GM18861 (cell line): ENCODE measurements at regions not wholly inside any gene's neighbourhood (a gene's known extent, or its start where the extent isn't known, plus 50 kb on each side); places are given as distances from the start of the nearest gene placed in this dataset.
"Not testable (repeated sequence)": the region's sequence is repeated elsewhere in the genome, so short reads cannot be mapped to it uniquely, and the experiment has no call there.

ENCODE experiments used
- ATAC-seq: cut with Tn5 transposase; IDR thresholded peaks from one replicate; pipeline ENCODE4 v1.9.1; 2021; ENCODE audit not compliant: unreplicated experiment

DNA sequence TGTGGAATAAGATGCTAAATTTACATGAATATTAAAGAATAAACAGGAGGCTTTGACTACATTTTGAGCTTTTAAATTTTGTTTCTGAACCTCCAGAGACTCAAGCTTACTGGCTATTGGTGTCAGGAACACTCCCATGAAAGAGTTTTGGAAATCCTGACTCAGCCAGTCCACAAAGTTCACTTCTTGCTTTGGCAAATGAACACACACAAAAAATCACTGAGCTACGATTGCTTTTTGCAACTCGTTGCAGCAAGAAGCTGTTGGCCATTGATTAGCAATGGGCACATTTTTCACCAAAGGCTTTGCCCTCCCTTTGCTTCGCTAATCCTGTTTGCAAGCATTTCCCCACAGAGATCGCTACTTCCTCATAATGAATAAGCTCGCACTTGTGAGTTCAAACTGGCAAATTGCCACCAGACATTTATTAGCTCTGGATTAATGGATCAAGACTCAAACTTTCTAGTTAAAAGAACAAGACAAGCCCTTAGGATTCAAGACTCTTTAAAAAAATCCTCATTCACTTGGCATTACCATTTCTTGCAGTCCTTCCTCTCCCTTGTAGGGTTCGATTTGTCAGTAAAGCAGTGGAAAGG lies 343.2 kb upstream of the ONECUT1 start:
- no peak for ATAC-seq

DNA sequence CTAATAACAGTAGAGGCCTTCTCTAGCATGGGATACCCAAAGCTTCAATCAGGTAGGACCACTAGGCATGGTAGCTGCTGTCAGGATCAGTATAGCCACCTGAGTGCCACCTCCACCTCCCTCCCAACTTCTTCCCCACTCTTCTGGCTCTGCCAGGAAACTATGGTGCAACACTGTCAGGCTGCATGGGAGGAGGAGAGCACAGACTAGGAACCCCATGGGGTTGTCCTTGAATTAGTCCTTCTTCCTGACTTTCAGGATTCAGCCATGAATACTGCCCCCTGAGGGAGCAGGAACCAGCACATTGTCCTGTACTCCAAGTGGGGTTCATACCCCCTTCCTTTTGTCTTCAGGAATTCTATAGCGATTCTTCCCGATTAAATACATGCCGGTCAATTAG lies 340.8 kb upstream of the ONECUT1 start:
- ATAC-seq = no peak

DNA sequence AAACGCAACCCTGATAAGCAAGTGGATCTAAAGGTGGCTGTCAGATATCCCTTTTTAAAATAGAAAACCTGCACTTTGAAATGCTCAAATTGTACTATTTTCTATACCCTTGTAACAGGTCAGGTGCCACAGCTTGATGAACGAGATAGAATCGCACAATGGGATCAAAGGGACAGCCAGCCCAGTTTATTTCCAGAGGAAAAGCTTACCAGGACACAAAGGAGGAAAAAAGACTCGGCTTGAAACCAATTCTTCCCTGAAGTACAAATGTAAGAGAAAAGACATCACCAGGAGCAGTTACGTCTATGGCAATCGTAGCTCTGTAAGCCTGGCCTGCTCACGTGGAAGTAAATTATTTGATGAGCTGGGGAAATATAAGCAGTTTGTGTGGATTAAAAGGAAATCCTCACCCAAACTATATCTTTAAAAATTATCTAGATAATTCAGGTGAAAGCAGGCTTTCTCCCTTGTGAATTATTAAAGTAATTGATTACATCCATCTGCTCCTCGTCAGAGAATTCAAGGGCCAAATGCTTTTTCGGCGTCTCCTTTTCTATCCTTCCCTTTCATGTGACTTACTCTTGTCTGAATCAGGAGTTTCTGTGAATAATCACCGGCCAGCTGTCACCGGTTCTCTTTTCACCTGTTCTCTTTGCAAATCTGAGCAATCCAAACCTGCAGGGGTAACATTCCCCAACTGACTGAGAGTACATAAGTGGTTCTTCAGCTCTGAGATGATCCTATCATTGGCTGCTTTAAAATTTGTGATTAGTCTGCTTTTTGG lies 339.2 kb upstream of the ONECUT1 start:
- ATAC-seq = no peak

DNA sequence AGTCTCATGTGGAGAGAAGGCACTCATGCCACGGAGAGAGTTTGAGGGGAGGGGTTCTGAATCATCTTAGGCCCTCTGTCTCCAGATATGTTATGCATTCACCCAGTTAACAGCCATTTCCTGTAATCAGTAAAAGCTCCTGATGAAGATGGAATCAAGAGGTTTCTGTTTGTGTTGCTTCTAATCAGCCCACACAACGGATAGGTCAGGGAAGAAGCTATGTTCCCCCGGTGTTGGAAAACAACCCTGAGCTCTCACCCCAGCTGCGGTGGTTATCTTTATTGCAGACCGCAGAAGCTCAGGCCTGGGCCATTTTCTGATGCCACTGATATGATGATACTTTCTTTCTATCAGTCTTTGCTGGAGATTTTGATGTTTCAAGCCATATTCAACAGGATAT lies 338.5 kb upstream of the ONECUT1 start:
- ATAC-seq = no peak

DNA sequence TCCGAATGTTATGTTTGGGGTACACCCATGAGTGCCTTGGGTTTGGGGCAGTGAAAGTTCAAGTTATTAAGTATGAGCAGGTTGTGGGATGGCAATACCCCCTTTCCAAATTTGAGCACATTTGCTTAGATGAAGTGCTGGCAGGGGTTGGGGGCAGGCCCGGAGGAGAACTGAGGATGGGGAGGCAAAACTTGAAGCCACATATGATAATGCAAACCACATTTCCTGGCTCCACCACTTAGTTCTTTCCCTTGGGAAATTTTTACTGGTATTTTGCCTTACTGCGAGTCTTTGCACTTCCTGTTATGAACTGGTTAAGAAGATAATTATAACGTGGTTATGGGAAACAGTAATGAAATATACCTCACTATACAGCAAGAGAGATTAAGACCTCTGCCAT lies 336.0 kb upstream of the ONECUT1 start:
- no peak for ATAC-seq

DNA sequence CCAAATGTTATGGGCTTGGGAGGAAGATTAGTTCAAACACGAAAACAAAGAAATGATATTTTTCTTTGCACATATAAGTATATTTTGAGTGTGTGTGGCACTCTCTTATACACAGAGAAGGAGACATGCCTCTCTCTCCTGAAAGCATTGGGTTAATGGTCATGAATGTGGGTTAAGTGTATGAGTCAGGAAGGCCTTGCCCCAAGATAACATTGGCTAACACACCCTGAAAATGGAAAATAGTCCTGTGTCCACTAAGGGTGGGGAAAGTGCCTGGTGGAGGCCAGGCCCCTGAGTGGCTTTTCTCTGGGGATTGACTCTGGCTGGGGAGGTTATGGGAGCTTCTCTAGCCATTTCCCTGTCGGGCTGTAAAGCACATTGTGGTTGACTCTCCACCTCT lies 332.7 kb upstream of the ONECUT1 start:
- ATAC-seq = no peak

DNA sequence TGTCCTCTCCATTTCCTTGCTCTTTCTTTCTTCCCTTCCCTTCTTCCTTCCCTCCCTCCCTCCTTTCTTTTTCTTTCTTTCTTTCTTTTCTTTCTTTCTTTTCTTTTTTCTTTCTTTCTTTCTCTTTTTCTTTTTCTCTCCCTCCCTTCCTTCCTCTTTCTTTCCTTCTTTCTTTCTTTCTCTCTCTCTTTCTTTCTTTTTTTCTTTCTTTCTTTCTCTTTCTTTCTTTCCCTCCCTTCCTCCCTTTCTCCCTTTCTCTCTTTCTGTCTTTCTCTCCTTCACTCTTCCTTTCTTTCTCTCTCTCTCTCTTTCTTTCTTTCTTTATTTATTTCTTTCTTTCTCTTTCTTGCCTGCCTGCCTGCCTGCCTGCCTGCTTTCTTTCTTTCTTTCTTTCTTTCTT lies 326.8 kb upstream of the ONECUT1 start:
- not testable (repeated sequence) for ATAC-seq

DNA sequence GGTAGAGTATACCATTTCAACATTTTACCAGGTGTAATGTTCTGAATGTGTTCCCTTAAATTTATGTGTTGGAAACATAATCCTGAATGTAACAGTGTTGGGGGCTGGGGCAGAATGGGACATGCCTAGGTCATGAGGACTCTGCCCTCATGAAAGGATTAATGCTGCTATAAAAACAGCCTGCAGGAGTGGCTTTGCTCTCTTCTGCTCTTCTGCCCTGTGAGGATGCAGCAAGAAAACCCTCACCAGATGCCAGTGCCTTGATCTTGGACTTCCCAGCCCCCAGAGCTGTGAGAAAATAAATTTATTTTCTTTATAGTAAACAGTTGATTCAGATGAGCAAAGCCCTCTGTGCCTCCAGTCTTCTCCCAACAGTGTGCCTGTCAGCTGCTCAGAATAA lies 326.0 kb upstream of the ONECUT1 start:
- ATAC-seq = no peak

DNA sequence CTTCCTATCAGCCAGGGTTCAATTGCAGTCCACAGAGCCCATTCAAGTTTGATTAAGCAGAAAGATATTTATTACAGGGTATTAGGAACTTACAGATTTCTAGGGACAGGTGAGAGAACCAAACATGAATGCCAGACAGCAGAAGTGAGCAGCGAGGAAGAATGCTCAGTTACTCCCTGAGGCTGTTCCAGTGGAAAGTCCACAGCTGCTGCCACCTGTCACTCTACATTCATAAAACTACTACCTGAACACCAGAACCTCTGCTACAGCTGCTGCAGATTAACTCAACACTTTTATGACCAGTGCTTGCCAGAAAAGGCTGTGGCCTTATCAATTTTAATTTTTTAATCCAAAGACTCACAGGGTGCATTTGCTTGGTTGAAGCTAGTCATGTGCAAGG lies 325.4 kb upstream of the ONECUT1 start:
- ATAC-seq = no peak

DNA sequence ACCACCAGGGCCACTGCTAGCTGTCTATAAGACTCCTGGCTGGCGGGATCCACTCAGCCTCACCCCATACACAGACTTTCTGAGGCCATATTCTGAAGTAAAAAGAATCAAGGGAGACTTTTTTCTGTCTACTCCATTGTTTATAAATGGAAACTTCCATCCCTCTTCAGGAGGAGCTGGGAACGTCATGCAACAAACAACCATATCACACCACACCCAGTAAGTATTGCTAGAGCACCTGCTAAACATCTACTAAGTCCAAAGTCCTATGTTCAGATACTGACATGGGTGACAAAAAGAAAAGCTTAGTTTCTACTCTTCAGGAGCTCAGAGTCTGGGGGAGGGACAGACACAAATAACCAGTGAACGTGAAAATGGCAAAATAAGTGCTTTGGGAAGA lies 324.8 kb upstream of the ONECUT1 start:
- ATAC-seq = no peak

DNA sequence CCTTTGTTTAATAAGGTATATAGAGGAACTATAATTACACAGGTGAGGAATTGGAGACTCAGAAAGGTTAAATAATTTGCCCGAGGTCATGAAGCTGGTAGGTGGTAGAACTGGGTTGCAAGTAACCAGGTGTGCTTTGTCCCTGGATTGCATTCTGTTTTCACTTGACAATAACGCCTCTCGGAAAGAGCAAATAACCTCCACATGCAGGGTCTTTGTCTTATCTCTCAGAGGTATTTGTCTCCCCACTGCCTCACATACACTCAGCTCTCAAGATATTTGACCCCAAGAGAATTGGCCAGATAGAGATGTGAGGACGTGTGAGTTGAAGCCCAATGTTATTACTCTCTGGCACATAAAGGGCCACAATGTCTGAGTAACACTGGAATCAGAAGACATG lies 320.9 kb upstream of the ONECUT1 start:
- ATAC-seq = no peak

DNA sequence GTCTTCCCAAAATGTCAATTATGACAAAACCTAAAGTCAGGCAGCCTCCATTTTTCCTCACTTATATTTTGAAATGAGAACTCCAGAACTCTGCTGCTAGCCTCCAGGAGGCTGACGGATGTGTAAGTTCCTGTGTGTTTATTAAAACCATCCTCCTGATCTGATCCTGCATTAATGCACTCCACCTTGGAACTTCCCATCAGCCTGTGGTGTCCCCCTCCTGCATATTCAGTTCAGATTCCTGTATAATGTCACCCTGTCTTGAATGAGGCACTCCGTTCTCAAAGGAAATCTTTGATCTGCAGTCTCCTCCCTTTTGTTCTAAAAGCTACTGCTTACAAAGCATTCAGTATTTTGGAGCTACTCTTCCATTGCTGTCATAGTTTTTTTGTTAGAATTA lies 318.2 kb upstream of the ONECUT1 start:
- no peak for ATAC-seq

DNA sequence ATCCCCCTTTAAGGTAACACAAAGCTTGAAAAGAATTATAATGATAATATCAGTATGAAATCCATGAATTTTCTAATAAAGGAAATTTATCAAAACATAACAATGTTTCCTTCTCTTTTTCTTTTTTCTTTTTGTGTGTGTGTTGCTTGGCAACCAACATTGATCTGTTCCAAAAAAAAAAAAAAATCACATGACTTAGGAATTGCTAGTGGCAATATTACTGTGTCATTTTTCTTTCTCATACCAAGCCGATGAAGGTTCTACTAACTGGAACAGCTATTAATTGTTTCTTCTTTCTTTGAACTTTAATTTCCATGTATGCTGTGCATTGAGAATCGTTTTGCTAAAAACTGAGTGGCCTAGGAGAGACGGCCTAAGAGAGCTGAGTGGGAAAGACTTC lies 317.7 kb upstream of the ONECUT1 start:
- no peak for ATAC-seq

DNA sequence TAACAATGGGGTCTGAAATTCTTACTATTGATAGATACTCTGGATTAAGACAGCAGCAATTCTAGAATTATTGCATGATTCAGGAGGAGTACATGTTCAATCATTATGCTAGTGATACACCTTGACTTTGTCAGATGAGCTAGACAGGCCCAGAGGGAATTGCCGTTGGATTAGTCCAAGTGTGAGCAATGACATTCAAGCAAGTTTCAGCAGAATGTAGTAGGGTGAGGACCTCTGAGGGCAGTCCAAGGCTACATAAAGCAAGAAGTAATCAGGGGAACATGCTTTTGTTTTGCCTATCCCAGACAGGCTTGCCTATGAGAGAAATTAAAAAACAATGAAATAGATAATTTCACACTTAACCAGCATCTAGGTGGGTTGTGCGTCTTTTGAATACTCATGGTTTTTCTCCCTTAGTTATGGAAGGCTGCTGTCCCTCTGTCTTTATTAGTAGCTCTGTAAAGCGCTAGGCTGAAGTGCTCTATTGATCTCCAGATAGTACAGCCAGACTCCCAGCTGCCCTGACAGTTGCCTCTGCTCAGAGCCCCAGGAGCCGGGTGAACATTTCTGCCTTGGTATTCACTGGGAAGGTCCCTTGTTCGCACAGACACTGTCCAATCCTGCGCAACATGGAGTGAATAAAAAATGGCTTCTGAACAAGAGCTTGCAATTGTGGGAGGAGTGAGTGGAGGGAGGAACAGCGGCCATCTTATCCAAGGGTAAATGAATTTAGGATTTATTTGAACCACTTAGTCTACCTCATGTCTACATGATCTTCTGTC lies 316.6 kb upstream of the ONECUT1 start:
- ATAC-seq = no peak

DNA sequence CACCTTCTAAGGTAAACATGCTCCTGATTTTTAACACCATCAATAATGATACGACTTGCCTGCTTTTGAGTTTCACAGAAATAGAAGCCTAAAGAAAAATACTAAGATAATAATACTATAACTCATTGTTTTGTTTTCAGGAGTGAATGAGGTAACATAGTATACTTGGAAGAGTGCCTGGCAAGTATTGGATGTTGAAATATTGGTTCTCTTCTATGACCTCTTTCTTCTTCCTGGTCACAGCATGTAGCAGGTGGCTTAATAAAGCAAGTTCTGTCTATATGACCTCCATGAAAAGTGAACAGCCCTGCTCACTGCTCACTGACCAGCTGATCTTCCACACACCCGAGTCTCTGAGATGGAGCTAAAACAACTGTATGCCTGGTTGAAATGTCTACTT lies 312.3 kb upstream of the ONECUT1 start:
- no peak for ATAC-seq

DNA sequence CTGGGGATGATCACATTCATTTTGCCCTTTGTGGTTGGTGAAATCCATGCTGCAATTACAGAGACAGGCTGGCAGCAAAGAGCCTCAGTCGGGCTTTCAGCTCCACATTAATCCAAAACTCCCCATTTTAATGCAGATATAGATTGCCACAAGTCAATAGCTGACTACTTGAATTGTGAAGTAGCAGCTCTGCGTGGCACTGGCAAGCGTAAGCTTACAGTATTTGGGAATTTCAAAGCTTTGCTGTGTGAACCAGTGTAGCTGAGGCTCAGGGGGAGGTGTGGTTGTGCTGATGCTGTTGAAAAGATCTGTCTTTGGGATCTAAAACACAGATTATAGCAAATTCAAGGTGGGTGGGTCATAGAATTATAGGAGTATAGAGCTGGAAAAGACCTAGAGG lies 290.3 kb upstream of the ONECUT1 start:
- no peak for ATAC-seq

DNA sequence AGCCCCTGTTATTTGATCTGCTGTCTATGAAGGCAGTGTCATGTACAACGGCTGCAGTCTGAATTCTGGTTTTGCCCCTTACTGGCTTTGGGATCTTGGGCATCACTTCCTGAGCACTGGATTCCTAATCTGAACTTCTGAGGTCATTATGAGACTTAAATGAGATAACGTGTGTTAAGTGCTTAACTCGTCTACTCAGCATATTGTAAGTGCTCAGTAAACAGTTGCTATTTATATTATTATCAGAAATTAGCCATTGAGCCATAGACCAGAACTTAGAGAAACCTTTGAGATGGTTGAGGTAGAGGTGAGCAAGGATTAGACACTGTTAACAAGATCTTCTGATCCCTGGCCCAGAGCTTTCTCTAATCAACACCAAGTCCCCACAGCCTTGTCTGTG lies 284.1 kb upstream of the ONECUT1 start:
- no peak for ATAC-seq

DNA sequence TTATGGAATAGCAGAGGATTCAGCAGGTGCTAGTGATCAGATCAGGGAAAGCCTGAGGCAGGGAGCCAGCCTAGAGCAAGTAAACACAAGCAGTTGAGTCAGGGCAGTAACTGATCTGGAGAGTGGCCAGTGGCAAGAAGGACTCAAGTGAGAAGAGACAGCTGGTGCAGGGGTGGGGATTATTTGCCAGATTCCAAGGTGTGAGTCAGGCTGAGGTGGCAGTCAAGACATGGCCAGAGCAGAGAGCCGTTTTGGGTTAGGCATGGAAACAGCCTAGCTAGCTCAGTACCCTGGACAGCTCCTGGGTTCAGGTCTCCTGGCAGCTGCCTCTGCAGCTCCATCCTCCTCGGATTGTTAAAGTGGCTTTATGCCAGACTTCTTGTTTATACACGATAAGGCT lies 281.9 kb upstream of the ONECUT1 start:
- ATAC-seq = no peak

DNA sequence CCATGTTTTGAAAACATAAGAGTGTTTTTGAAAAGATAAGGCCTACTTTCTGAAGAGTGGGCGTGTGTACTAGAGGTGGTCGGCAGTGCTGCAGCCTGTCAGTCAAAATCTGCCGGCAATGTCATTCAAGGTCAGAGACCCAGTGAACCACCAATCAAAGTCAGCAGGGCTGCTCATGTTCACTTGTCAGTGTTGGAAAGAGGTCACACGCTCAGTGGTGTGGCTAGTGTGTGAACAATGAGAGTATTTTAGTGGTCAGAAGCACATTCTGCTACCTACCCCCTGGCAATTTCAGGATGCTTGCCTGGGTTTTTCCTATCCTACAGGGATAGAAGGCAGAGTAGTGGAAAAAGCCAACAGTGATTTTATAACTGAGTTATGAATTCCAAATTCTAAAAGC lies 278.5 kb upstream of the ONECUT1 start:
- no peak for ATAC-seq

DNA sequence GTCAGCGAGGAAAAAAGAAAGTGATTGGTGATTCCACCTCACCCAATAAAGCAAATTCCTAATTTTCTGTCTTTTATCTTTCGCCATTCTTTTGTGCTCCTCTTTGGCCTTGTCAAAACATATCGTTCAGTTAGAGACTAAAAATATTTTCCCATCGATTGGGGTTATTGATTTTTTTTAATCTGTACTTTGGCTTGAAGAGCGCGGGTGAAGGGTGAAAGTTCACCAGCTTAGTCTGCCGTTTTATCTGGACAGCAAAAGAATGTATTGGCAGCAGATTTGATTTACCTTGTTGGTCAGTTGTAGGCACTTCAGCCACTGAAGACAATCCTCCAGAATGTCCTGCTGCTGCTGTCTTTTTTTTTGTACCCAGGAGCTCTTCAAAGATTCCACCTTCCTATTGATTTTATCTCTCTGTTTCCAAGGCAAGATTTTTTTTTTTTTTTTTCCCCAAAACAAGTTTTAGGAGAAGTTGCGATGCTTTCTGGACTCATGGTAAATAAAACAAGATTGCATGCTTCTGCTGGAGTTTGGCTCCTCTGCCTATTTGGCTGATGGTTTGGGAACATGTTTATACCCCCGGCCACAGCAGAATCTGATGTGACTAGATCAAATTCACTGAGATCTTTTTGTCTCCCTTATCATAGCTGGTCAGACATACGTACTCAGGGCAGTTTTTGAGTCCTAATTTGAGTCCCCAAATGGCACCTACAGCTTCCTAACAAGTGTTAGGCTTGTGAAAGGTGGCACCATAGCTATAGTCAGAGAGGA lies 269.3 kb upstream of the ONECUT1 start:
- ATAC-seq = no peak

DNA sequence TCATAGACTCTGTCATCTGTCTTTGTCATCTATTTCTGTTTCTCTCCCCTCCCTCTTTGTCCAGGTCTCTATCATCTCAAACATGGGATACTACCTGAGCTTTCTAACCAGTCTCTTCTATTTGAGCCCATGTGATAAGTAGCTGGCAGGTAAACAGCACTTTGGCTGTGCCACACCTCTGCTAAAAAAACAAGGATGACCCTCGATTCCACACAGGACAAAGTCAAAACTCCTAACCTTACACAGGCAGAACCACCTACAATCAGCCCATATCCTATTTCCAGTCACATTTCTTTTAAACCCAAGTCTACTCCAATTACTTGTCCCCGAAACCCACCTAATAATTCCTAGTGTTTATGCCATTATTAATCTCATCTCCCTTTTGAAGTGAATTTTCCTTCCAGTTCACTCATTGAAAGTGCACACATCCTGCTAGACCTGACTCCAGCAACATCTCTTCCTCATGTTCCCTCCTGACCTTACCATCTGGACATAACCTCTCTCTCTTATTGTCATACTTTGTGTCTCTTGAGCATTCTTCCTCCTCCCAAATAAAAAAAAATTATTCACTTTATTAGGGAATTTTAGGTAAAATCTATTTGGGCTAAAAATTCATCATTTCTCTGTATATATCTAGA lies 256.1 kb upstream of the ONECUT1 start:
- ATAC-seq = no peak
